Fibroblast of the conjunctiva (primary cell): ENCODE measurements at regions not wholly inside any gene's neighbourhood (a gene's known extent, or its start where the extent isn't known, plus 50 kb on each side); places are given as distances from the start of the nearest gene placed in this dataset.
"Not testable (repeated sequence)": the region's sequence is repeated elsewhere in the genome, so short reads cannot be mapped to it uniquely, and the experiment has no call there.

Experiments
- DNase-seq: peaks from one replicate; pipeline ENCODE4 v3.0.0-alpha.2; 2010; ENCODE audit warnings: low read depth

DNA sequence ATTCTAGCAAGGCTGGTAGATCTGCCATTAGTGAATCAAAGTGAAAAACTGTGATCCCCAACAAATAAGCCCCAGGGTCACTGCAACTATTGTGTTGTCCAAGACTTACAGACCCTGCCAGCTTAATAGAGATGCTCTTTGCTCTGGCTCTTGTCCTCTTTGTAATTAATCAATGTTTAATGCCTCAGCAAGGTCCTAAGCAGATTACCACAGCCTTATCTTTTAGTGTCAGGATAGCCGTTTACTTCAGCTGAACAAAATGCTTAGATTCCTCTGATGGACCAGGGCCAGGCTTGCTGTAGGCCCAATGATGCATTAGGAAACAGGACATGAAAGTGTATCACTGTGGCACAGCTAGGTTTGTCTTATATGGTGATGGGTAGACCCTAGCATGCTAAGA, 353.3 kb downstream of the HACE1 start:
- DNase-seq, result no peak

GRCh38 chr6:104505838-104506237, 353.9 kb downstream of the HACE1 start:
- no peak for DNase-seq

- no peak for DNase-seq
These were observed 359.5 kb downstream of the HACE1 start for GRCh38 chr6:104500265-104500664.

DNA sequence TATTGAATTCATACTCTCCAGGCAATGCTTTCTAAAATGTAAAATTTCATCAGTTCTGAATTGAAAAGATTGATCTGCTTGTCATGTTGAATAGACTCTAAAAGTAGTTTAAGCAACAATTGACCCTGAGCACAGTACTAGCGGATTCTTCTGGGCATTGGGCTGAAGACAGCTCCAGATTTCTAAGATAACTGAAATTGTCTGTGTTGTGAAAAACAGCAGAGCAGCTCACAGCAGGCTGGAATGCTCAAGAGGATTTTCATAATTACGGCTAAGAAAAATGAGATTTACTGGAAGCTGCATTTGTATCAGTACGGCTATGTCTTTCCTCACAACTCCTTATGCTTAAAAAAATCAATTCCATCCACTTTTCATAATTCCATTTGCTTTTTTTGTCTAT, 373.7 kb downstream of the HACE1 start:
- DNase-seq, result no peak

DNA sequence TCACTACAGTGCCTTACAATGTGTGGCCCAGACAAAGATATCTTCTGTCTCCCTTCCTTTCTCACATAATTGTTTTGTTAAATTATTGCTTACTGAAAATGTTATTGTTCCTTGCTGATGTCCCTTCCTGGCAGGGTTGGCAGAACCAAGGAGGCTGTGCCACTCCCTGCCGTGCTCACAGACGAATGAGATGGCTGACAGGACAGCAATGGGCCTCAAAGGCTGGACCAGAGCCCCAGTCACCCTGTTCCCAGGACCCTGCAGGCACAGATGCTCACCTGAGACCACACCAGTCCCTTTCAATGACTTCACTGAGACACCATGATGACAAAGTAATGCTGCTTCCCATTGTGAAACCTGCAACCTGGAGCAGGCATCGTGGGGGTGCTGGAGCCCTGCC, 375.1 kb downstream of the HACE1 start:
- no peak for DNase-seq

GRCh38 chr6:104484191-104484590, 375.5 kb downstream of the HACE1 start:
- no peak for DNase-seq

GRCh38 chr6:104483225-104483834, 376.4 kb downstream of the HACE1 start:
- peak; percentile 20 for DNase-seq

DNA sequence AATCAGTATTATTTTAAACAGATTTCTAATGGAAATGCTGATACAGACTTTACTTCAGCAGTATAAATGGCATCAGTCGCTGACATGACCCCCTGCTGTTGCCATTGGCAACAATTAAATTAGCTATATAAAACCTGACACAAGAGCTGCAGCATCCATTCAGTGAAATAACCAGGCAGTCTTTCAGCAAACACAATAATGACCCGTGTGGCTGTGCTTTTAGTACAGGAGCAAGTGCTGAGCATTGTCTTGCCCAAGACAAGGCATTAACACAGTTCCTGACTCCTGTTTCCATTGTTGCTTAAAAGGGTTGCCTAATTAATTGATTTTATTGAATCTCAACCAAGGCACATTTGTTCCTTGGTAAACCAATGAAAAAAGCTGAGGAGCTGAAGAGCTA, 382.1 kb downstream of the HACE1 start:
- DNase-seq, result no peak

DNA sequence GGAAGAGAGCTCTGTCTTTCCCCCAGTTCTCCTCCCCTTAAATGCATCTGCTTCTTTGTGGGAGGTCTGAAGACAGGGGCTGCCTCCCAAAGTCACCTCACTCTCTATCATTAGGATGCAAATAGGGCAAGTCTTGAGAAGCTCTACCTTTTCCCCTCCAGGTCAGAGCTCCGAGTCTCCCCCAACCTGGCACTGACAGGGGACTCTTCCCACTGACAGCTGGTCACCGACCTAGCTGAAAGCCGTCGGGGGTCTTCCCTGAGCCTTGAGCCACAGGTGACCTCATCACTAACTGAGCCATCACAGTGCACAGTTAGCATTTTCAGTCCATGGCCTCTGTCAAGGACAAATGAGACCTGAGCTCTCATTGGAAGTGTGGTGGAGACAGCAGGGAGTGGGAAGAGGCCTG, 386.7 kb downstream of the HACE1 start:
- no peak for DNase-seq

- no peak for DNase-seq
These were observed 387.5 kb downstream of the HACE1 start for GRCh38 chr6:104472021-104472901.

GRCh38 chr6:104466306-104466705, 393.4 kb downstream of the HACE1 start:
- no peak for DNase-seq

GRCh38 chr6:104462811-104463599, 396.7 kb downstream of the HACE1 start:
- no peak for DNase-seq

DNA sequence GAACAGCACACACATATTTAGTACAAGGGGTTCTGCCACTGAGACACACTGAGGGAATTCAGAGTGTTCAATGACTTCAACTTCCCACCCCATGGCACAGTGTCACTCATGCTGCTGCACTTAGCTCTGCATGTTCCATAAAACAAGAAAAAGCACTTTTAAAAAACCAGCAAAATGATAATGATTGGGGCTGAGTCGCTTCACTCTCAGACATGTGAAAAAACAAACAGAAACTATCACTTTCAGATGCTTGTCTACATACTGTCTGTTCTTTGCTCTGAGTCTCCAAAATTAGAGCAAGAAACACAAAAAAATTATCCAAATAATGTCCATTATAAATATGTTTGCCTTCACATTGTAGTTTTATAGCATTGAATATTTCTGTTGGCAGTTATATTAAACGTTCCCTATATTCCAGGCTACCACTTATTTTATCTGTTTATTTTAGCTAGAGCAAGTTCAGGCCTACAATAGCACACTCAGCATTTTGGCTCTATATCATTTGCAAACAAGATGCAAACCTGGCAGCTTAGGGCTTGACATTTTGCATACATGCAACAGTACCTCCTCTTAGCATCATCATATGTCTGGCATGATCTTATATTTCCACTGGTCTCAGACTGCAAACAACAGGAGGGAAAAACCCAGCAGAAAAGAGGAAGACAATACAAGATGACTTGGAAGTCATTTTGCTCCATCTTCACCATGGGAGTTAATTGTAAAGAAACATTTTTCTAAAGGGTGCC, 398.8 kb downstream of the HACE1 start:
- no peak for DNase-seq

- DNase-seq, result no peak
These were observed 400.2 kb downstream of the HACE1 start for GRCh38 chr6:104459543-104459942.

DNA sequence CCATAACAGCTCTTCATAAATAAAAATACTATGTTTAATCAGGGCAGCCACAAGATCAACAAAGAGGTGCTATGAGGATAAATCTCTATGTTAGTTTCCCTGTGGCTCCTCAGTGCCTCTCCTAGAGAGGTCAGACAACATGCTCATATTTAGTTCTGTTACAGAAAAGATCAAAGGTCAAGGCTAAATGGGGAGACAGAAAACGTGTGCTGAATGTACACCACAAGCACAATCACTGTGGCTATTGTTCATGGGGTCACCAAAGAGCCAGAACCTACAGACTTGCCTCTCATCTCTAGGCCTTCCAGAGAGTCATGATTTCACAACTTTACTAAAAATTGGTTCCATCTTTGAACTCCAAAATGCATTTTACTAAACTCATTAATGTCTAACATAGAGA, 409.8 kb downstream of the HACE1 start:
- DNase-seq, result no peak

DNA sequence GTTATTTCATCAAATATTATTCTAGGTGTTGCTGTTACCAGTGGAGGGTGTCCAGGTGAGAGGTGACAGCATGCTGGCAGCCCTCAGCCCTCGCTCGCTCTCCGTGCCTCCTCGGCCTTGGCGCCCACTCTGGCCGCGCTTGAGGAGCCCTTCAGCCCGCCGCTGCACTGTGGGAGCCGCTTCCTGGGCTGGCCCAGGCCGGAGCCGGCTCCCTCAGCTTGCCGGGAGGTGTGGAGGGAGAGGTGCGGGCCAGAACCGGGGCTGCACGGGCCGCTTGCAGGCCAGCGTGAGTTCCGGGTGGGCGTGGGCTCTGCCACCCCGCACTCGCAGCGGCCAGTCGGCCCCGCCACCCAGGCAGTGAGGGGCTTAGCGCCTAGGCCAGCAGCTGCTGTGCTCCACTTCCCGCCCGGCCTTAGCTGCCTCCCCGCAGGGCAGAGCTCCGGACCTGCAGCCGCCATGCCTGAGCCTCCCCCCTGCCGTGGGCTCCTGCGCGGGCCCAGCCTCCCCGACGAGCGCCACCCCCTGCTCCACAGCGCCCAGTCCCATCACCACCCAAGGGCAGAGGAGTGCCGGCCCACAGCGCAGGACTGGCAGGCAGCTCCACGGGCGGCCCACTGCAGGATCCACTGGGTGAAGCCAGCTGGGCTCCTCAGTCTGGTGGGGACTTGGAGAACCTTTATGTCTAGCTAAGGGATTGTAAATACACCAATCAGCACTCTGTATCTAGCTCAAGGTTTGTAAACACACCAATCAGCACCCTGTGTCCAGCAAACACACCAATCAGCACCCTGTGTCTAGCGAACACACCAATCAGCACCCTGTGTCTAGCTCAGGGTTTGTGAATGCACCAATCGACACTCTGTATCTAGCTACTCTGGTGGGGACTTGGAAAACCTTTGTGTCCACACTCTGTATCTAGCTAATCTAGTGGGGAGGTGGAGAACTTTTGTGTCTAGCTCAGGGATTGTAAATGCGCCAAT, 413.3 kb downstream of the HACE1 start:
- not testable (repeated sequence) for DNase-seq

GRCh38 chr6:104434519-104434918, 425.2 kb downstream of the HACE1 start:
- DNase-seq, result no peak

DNA sequence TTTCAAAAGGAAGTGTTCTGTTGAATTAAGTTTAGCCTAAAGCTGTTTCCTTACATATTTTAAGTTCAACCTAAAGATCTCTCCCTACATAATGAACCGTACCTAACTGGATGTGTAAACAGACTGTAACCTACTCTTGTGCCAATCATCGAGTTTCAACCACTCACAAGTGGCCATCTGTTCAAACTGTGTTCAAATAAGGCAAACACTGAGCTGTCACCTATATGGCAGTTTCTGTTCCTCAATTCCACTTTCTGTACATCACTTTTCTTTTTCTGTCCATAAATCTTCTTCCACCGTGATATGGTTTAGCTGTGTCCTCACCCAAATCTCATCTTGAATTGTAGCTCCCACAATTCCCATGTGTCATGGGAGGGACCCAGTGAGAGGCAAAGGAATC, 428.6 kb downstream of the HACE1 start:
- DNase-seq, result no peak

DNA sequence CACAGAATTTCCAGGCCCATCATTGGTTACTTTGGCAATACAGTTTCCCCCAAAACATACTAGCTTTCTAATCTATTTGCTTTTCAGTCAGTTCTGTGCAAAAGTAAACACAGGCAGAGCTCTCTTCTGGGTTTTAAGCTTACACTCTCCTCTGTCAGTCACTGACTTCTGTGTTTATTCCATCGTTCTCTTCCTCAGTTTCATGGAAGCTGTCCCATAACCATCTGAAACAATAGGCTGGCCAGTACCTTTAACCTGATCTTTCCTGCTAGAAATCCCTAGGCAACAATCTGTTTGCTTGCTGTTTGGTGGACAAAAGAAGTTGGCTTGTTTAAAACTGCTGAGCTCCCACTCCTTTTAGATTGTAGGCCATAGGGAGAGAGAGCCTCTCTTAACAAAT, 431.5 kb downstream of the HACE1 start:
- DNase-seq, result no peak

GRCh38 chr6:104423691-104424090, 436.0 kb downstream of the HACE1 start:
- no peak for DNase-seq

DNA sequence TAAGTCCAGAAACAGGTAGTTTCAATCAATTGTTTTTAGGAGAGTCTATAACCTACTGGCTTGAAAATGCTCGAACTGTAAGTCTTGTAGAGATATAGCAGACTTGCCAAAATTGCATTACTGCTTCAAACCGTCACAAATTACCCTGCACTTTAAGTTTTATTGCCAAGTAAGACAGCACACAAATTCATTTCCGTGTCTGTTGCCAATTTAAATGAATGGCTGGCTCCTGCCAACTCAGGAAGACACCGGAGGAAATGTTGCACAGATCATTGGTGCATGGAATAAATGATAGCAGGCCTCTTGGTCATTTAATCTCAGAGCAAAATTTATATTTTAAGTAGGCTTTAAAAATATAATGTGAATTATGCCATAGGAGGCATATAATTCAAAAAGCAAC, 438.1 kb downstream of the HACE1 start:
- no peak for DNase-seq
